ENCODE measurements at regions not wholly inside any gene's neighbourhood (a gene's known extent, or its start where the extent isn't known, plus 50 kb on each side); places are given as distances from the start of the nearest gene placed in this dataset.

DNA sequence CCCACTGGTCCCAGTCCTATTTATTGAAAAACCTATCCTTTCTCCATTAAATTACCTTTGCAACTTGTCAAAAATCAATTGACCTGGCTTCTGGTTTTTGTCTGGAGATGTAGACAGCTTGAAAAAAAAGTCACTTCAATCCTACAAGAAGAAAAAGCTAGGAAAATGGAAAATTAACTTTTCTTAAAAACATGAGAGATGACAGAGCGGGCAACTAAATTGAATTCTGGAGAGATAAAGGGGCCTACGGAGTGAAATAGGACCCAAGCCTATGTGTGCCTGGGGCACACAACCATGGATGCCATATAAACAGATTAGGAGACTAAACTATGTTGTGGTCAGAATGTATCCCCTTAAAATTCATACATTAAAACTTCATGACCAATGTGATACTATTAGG, 363.3 kb upstream of the SLCO3A1 start:
- no peak overlapping the region for H3K4me2 ChIP-seq (ENCODE audit: low read length)
- TF ChIP-seq EZH2phosphoT487 (IDR thresholded peaks at IDR 0.05; ENCODE audit: borderline replicate concordance, low read depth, low read length) = no peak
- no peak for DNase-seq (ENCODE audit: low spot score)
- H4K20me1 ChIP-seq (ENCODE audit: insufficient read depth, low read length) = no peaks in the 10 kb centered on the region
- no peaks in the 10 kb centered on the region for H3K4me1 ChIP-seq (ENCODE audit: insufficient read depth, low read length, poor library complexity, severe bottlenecking)
- CTCF ChIA-PET (ENCODE audit: unreplicated experiment) = no interaction called here
- no peaks in the 10 kb centered on the region for H3K79me2 ChIP-seq (ENCODE audit: insufficient read depth, low read depth, low read length)
- no peak overlapping the region for H3K4me3 ChIP-seq (ENCODE audit: low read depth, low read length, poor library complexity, severe bottlenecking)
- POLR2A ChIA-PET = no interaction called here
- no peaks in the 10 kb centered on the region; the same call in 1 of the 2 replicates for H3K9me3 ChIP-seq (ENCODE audit: low read length)
- intact Hi-C loops (cut with micrococcal nuclease; ENCODE audit: unreplicated experiment) = no loop called here
- no peak overlapping the region for H3K27ac ChIP-seq (ENCODE audit: low read depth, low read length, poor library complexity, severe bottlenecking)
- no peak overlapping the region for H2AFZ ChIP-seq (ENCODE audit: low read length)
- no peaks in the 10 kb centered on the region for H3K9me2 ChIP-seq (ENCODE audit: insufficient read depth, low read length)
- H3K36me3 ChIP-seq (ENCODE audit: insufficient read depth, low read length) = no peaks in the 10 kb centered on the region
- no TSS peak for BruUV-seq (replicated peaks)

DNA sequence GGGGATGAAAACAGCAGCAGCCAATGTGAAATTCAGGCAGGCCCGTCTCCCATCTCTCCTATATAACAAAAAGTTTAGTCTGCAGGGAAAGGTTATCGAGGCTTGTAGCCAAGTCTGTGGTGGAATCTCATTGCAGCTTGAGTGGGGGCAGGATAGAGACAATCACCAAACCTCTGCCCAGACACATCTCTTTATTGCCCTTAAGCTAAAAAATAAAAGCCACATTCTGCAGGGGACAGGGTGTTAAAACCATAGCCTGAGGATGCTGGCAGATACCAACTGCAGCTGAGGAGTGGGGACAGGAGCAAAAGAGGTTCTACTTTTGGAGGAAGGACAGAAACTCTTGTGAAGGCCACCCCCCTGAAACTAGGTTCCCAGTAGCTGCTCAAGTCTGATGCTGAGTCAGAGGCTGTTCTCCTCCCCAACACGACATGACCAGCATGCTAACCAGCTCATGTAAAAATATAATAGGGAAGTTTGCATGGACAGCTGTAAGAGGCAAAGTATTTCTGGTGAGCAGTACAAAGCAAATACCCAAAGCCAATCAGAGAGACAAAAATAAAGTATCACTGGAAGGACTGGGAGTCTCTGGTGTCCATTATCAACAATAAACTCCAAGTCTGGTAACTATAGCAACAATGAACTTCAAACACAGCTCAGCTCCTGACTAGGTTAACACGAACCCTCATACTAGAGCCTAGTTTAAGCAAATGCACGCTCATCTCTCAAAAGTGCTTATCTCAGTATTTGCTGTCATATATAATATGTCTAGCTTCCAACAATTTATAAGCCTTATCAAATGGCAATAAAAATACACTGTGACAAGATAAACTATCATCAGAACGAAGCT, 362.2 kb upstream of the SLCO3A1 start:
- Histone ChIP-seq H3K4me3 (ENCODE audit: low read depth, low read length, poor library complexity, severe bottlenecking) (no peak overlapping the region), H3K27ac (ENCODE audit: low read depth, low read length, poor library complexity, severe bottlenecking) (no peak overlapping the region), H3K4me1 (ENCODE audit: insufficient read depth, low read length, poor library complexity, severe bottlenecking) (no peaks in the 10 kb centered on the region), H3K9me2 (ENCODE audit: insufficient read depth, low read length) (no peaks in the 10 kb centered on the region), H3K9me3 (ENCODE audit: low read length) (no peaks in the 10 kb centered on the region; the same call in 1 of the 2 replicates), H3K36me3 (ENCODE audit: insufficient read depth, low read length) (no peaks in the 10 kb centered on the region), H3K4me2 (ENCODE audit: low read length) (no peak overlapping the region), H2AFZ (ENCODE audit: low read length) (no peak overlapping the region), H4K20me1 (ENCODE audit: insufficient read depth, low read length) (no peaks in the 10 kb centered on the region), H3K79me2 (ENCODE audit: insufficient read depth, low read depth, low read length) (no peaks in the 10 kb centered on the region)
- TF ChIP-seq, protein P1, sequence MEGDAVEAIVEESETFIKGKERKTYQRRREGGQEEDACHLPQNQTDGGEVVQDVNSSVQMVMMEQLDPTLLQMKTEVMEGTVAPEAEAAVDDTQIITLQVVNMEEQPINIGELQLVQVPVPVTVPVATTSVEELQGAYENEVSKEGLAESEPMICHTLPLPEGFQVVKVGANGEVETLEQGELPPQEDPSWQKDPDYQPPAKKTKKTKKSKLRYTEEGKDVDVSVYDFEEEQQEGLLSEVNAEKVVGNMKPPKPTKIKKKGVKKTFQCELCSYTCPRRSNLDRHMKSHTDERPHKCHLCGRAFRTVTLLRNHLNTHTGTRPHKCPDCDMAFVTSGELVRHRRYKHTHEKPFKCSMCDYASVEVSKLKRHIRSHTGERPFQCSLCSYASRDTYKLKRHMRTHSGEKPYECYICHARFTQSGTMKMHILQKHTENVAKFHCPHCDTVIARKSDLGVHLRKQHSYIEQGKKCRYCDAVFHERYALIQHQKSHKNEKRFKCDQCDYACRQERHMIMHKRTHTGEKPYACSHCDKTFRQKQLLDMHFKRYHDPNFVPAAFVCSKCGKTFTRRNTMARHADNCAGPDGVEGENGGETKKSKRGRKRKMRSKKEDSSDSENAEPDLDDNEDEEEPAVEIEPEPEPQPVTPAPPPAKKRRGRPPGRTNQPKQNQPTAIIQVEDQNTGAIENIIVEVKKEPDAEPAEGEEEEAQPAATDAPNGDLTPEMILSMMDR (conservative IDR thresholded peaks at IDR 0.05; ENCODE audit: low read length) = no peak
- no peak for TF ChIP-seq EZH2phosphoT487 (IDR thresholded peaks at IDR 0.05; ENCODE audit: borderline replicate concordance, low read depth, low read length)
- ChIA-PET CTCF (ENCODE audit: unreplicated experiment) (no interaction called here), POLR2A (interaction anchor here (0.6 kb wide), 1 partner anchor 292 kb away, joined by 3 read pairs; no protein-coding TSS in a partner anchor)
- DNase-seq (ENCODE audit: low spot score) = no peak
- BruUV-seq (replicated peaks) = no TSS peak
- intact Hi-C loops (cut with micrococcal nuclease; ENCODE audit: unreplicated experiment) = no loop called here

DNA sequence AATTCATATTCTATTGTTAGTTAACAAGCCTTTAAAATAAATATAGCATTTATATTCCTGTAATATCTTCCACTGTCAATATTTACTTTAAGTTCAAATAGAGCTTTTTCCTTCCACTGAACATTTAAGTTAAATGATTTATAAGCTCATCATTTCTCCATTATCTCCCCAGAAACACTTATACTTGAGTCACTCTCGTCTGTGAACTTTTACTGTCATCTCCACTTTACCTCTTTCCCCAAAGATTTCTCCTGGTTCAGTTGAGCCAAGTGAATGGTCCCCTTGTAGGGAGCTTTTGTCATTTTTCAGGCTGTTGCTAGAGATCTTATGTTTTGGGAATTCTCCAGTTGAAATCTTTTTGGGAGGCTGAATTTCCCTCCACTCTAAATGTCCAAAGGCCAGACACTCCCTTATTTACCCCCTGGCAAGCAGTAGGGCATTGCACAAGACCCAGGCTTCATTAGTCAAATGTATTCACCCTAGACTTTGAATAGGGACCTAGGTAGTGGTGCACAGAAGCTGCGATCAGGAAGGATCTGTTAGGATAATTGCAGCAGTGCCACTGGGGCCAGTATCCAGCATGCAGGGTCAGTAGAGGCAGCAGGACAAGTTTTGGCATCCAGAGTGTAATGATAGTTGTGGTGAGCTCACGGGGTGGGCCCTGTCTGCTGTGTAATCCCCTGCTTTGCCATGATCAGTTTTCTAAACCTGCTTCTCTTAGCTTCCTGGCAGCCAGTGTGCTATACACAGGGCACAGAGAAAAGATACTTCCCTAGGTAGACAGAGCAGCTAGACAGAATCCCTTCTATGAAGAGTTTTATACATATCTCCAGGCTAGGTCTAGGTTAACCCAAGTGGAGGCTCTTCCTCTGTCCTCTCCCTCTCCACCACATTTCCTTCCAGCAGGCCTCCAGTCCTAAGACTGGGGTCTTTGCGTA, 356.5 kb upstream of the SLCO3A1 start:
- Histone ChIP-seq H3K79me2 (ENCODE audit: insufficient read depth, low read depth, low read length) (no peaks in the 10 kb centered on the region), H3K4me2 (ENCODE audit: low read length) (no peak overlapping the region), H3K36me3 (ENCODE audit: insufficient read depth, low read length) (no peaks in the 10 kb centered on the region), H2AFZ (ENCODE audit: low read length) (no peak overlapping the region), H3K4me3 (ENCODE audit: low read depth, low read length, poor library complexity, severe bottlenecking) (no peak overlapping the region), H3K4me1 (ENCODE audit: insufficient read depth, low read length, poor library complexity, severe bottlenecking) (no peaks in the 10 kb centered on the region), H3K27ac (ENCODE audit: low read depth, low read length, poor library complexity, severe bottlenecking) (no peak overlapping the region), H3K9me3 (ENCODE audit: low read length) (no peaks in the 10 kb centered on the region; the same call in 1 of the 2 replicates), H3K9me2 (ENCODE audit: insufficient read depth, low read length) (no peaks in the 10 kb centered on the region), H4K20me1 (ENCODE audit: insufficient read depth, low read length) (no peaks in the 10 kb centered on the region)
- no peak for DNase-seq (ENCODE audit: low spot score)
- TF ChIP-seq EZH2phosphoT487 (IDR thresholded peaks at IDR 0.05; ENCODE audit: borderline replicate concordance, low read depth, low read length) = no peak
- TF ChIP-seq, protein P1 (conservative IDR thresholded peaks at IDR 0.05; ENCODE audit: low read length) = no peak
- intact Hi-C loops (cut with micrococcal nuclease; ENCODE audit: unreplicated experiment) = no loop called here
- ChIA-PET POLR2A (interaction anchor here (0.5 to 0.6 kb wide), 2 partner anchors 145 to 841 kb away, joined by 4 to 7 read pairs; no protein-coding TSS in a partner anchor), CTCF (ENCODE audit: unreplicated experiment) (no interaction called here)
- BruUV-seq (replicated peaks) = no TSS peak
